HepG2 (cell line): ENCODE measurements at regions not wholly inside any gene's neighbourhood (a gene's known extent, or its start where the extent isn't known, plus 50 kb on each side); places are given as distances from the start of the nearest gene placed in this dataset.

Source experiments
- ATAC-seq: fragments of 200-7000 bp; cut with Tn5 transposase; 3 replicates; pipeline ENCODE4 v1.9.1; 2020; ENCODE audit warnings: mild to moderate bottlenecking, moderate library complexity
- BruUV-seq: library from RNA; stranded (reverse); fragments of 400-500 nt; replicated peaks from 2 replicates; lab custom pipeline; 2021; lab: Mats Ljungman, UMichigan
- CTCF ChIA-PET: fragments of 300-600 bp; formaldehyde crosslinking; extraction: SDS; loops from one replicate; lab custom pipeline; 2021; ENCODE audit warnings: low total read pairs, inconsistent platforms, low intra/inter-chr PET ratio; lab: Yijun Ruan, JAX
- POLR2A ChIA-PET: fragments of 350-600 bp; sonication (Branson Sonifier 250); formaldehyde crosslinking; loops from one replicate; lab custom pipeline; 2020; ENCODE audit warnings: antibody characterized with exemption, inconsistent platforms; lab: Yijun Ruan, JAX
- DNase-seq: peaks from one replicate; pipeline ENCODE4 v3.0.0-alpha.2; 2015; ENCODE audit warnings: low spot score
- FAIRE-seq: peaks from 3 replicates; lab custom pipeline; 2011; peaks lifted over from hg19 to GRCh38; lab: Jason Lieb, UNC
- H2AFZ ChIP-seq: one replicate; pipeline ENCODE4 v1.6.1; 2011; ENCODE audit warnings: low read length, inconsistent platforms
- H3K27ac ChIP-seq: fragments of 300-600 bp; 3 replicates; pipeline ENCODE4 v1.8.0; 2011; ENCODE audit warnings: mixed run types, mild to moderate bottlenecking, mixed read lengths, low read length, inconsistent platforms; ENCODE audit not compliant: insufficient read depth; ENCODE audit errors: extremely low read length
- H3K27me3 ChIP-seq, 2 experiments: fragments of 200-600 bp in 1 of 2; 2 replicates in 1 of 2; 3 replicates in 1 of 2; pipeline versions ENCODE4 v1.6.0 to v1.8.0; 2011; ENCODE audit warnings: low read length in 2 of 2, mild to moderate bottlenecking in 2 of 2, moderate library complexity in 2 of 2, inconsistent platforms in 1 of 2; ENCODE audit not compliant: insufficient read depth in 2 of 2, control insufficient read depth in 1 of 2
- H3K36me3 ChIP-seq, 2 experiments: fragments of 200-600 bp in 1 of 2; replicated peaks in 1 of 2; 2 replicates in 1 of 2; 3 replicates in 1 of 2; pipeline versions ENCODE4 v1.5.1 to v1.8.0; 2011; ENCODE audit warnings: low read length in 2 of 2, inconsistent platforms in 1 of 2; ENCODE audit not compliant: insufficient read depth in 2 of 2, control insufficient read depth in 1 of 2
- H3K4me1 ChIP-seq: 2 replicates; pipeline ENCODE4 v1.5.1; 2012; ENCODE audit warnings: low read length, inconsistent platforms; ENCODE audit not compliant: insufficient read depth
- H3K4me2 ChIP-seq: 2 replicates; pipeline ENCODE4 v1.6.0; 2011; ENCODE audit warnings: low read depth, low read length, inconsistent platforms
- H3K4me3 ChIP-seq, 3 experiments: fragments of 200-600 bp in 1 of 3; sonication (generic), shearing (Covaris generic) in 1 of 3; replicated peaks in 1 of 3; 2 replicates each; pipeline ENCODE4 v1.5.1; 2011 to 2016; ENCODE audit warnings: low read length in 3 of 3, inconsistent platforms in 2 of 3, low read depth in 2 of 3, mild to moderate bottlenecking in 2 of 3, control low read depth in 1 of 3, mixed read lengths in 1 of 3; ENCODE audit not compliant: insufficient read depth in 1 of 3
- H3K79me2 ChIP-seq: one replicate; pipeline ENCODE4 v1.6.1; 2011; ENCODE audit warnings: low read length, inconsistent platforms; ENCODE audit not compliant: insufficient read depth
- H3K9ac ChIP-seq: 2 replicates; pipeline ENCODE4 v1.6.0; 2011; ENCODE audit warnings: mild to moderate bottlenecking, low read depth, low read length, inconsistent platforms; ENCODE audit not compliant: insufficient read depth
- H3K9me3 ChIP-seq: 2 replicates; pipeline ENCODE4 v1.5.1; 2012; ENCODE audit warnings: mild to moderate bottlenecking, low read length
- H4K20me1 ChIP-seq: 2 replicates; pipeline ENCODE4 v1.6.0; 2011; ENCODE audit warnings: inconsistent platforms, mild to moderate bottlenecking, low read length, moderate library complexity; ENCODE audit not compliant: insufficient read depth
- EZH2 ChIP-seq: conservative IDR thresholded peaks from 2 replicates; pipeline ENCODE4 v1.6.1; 2012; ENCODE audit warnings: mild to moderate bottlenecking, low read depth, low read length, moderate library complexity
- MLLT10 ChIP-seq: sonication (generic); formaldehyde crosslinking; IDR thresholded peaks from 2 replicates; pipeline ENCODE4 v1.4.0; 2020; ENCODE audit warnings: missing genetic modification reagents
- NKX3-1 ChIP-seq: sonication (generic); formaldehyde crosslinking; IDR thresholded peaks from 2 replicates; pipeline ENCODE4 v1.5.0; 2020; ENCODE audit warnings: missing genetic modification reagents
- SUZ12 ChIP-seq: fragments of 150-350 bp; IDR thresholded peaks from 2 replicates; pipeline ENCODE4 v1.6.1; 2014; ENCODE audit warnings: low read depth, low read length
- ZBED4 ChIP-seq: sonication (generic); formaldehyde crosslinking; IDR thresholded peaks from 2 replicates; pipeline ENCODE4 v1.4.0; 2020; ENCODE audit warnings: missing genetic modification reagents, borderline replicate concordance
- ZBTB3 ChIP-seq: sonication (generic); formaldehyde crosslinking; IDR thresholded peaks from 2 replicates; pipeline ENCODE4 v1.4.0; 2020; ENCODE audit warnings: low read depth, mild to moderate bottlenecking, moderate library complexity, missing genetic modification reagents, borderline replicate concordance
- ZBTB33 ChIP-seq: sonication (generic); formaldehyde crosslinking; IDR thresholded peaks from 2 replicates; pipeline ENCODE4 v1.4.0; 2020; ENCODE audit warnings: missing genetic modification reagents
- ZBTB7A ChIP-seq: sonication (generic); formaldehyde crosslinking; IDR thresholded peaks from 2 replicates; pipeline ENCODE4 v1.8.0; 2022; ENCODE audit warnings: mild to moderate bottlenecking, missing genetic modification reagents
- ZFP82 ChIP-seq: sonication (generic); formaldehyde crosslinking; IDR thresholded peaks from 2 replicates; pipeline ENCODE4 v1.5.1; 2020; ENCODE audit warnings: mild to moderate bottlenecking, missing genetic modification reagents, borderline replicate concordance
- WGBS: methylation state at CpG from one replicate; pipeline ENCODE4 v1.1.6; 2017; ENCODE audit warnings: low lambda C conversion rate; 5-methylcytosine and 5-hydroxymethylcytosine counted together
- in situ Hi-C: cut with HindIII; loops from 2 replicates; pipeline ENCODE4 v1.10.0; 2017; ENCODE audit warnings: low pct_unique_long_range_greater_than_20kb; ENCODE audit not compliant: extremely low pct_ligation_motif_present
- intact Hi-C: fragments of 100-400 bp; cut with micrococcal nuclease; formaldehyde crosslinking; loops from one replicate; pipeline ENCODE4 v1.10.0; 2022; ENCODE audit not compliant: unreplicated experiment

- Histone ChIP-seq H3K27ac (no peak overlapping the region), H3K4me2 (no peak overlapping the region), H3K9ac (no peak overlapping the region), H3K4me3 (no peak overlapping the region), H2AFZ (no peak overlapping the region), H3K9me3 (no peaks in the 10 kb centered on the region), H3K27me3 (peaks cover 16 to 94% of the 10 kb centered on the region in 2 experiments), H4K20me1 (no peaks in the 10 kb centered on the region), H3K79me2 (no peaks in the 10 kb centered on the region), H3K4me1 (peaks cover 11% of the 10 kb centered on the region), H3K36me3 (no peaks in the 10 kb centered on the region)
- POLR2A ChIA-PET, result no interaction called here
- CTCF ChIA-PET, result no interaction called here
- TF ChIP-seq MLLT10 (CRISPR knock-in tag) (no peak), EZH2 (peak; percentile 15; the same call in 1 of the 2 replicates)
- WGBS, result 58% methylated on average over 25 of the region's 27 CpGs
- in situ Hi-C loops (no loop called here), intact Hi-C loops (no loop called here)
- no TSS peak for BruUV-seq
- DNase-seq, result no peak
- no peak for FAIRE-seq
- ATAC-seq, result no peak
Measured at GRCh38 chr2:9757501-9758264, 85.6 kb upstream of the TAF1B start.

- BruUV-seq, result no TSS peak
- intact Hi-C loops, result no loop called here
- Histone ChIP-seq H3K4me2 (no peak overlapping the region), H4K20me1 (no peaks in the 10 kb centered on the region), H3K79me2 (no peaks in the 10 kb centered on the region), H3K27me3 (peaks cover 12 to 92% of the 10 kb centered on the region in 2 experiments), H3K36me3 (no peaks in the 10 kb centered on the region), H3K27ac (no peak overlapping the region), H3K4me1 (peaks cover 7% of the 10 kb centered on the region), H3K9ac (no peak overlapping the region), H2AFZ (no peak overlapping the region), H3K9me3 (no peaks in the 10 kb centered on the region), H3K4me3 (no peak overlapping the region)
- ChIA-PET POLR2A (no interaction called here), CTCF (no interaction called here)
- FAIRE-seq (no peak), ATAC-seq (no peak), DNase-seq (no peak)
- WGBS, result 29% methylated on average over 5 of the region's 5 CpGs
- in situ Hi-C loops, result no loop called here
- no peak for TF ChIP-seq ZBTB33
- no peak for TF ChIP-seq ZBED4 (CRISPR knock-in tag)
- TF ChIP-seq ZBTB3 (CRISPR knock-in tag), result no peak
- TF ChIP-seq SUZ12, result no peak
- TF ChIP-seq ZBTB7A (CRISPR knock-in tag), result no peak
- no peak for TF ChIP-seq NKX3-1 (CRISPR knock-in tag)
- no peak for TF ChIP-seq ZFP82 (CRISPR knock-in tag)
Measured at GRCh38 chr2:9758741-9759140, 84.5 kb upstream of the TAF1B start.
